Left lung (tissue), 4 donors: ENCODE measurements at regions not wholly inside any gene's neighbourhood (a gene's known extent, or its start where the extent isn't known, plus 50 kb on each side); places are given as distances from the start of the nearest gene placed in this dataset.

Experiments used
- ATAC-seq: fragments of 200-7000 bp; cut with Tn5 transposase; one replicate; pipeline ENCODE4 v1.9.1; 2020; ENCODE audit warnings: moderate library complexity
- DNase-seq, 4 donors: peaks; one replicate each; pipeline ENCODE4 v3.0.0-alpha.2; 2013 to 2020
- H3K27ac ChIP-seq, 2 donors: fragments of 200-600 bp; sonication (generic) in 1 of 2; one replicate each; pipeline versions ENCODE4 v1.5.0 to v1.8.0; 2020 to 2021
- H3K27me3 ChIP-seq, 2 donors: fragments of 200-600 bp; sonication (generic) in 1 of 2; one replicate each; pipeline versions ENCODE4 v1.5.0 to v1.8.0; 2020 to 2021
- H3K36me3 ChIP-seq, 2 donors: fragments of 200-600 bp; sonication (generic) in 1 of 2; one replicate each; pipeline versions ENCODE4 v1.5.0 to v1.8.0; 2020 to 2021
- H3K4me1 ChIP-seq, 2 donors: fragments of 200-600 bp; one replicate each; pipeline ENCODE4 v1.8.0; 2021
- H3K4me3 ChIP-seq, 2 donors: fragments of 200-600 bp; sonication (generic) in 1 of 2; one replicate each; pipeline versions ENCODE4 v1.5.0 to v1.8.0; 2020 to 2021; ENCODE audit warnings: mild to moderate bottlenecking in 1 of 2
- H3K9me3 ChIP-seq, 2 donors: fragments of 200-600 bp; sonication (generic) in 1 of 2; one replicate each; pipeline versions ENCODE4 v1.5.0 to v1.8.0; 2020 to 2021
- intact Hi-C, 2 donors: fragments of 100-400 bp; cut with DNase I; formaldehyde crosslinking; loops; one replicate each; pipeline versions ENCODE4 v1.11.2 to v1.14.2; 2022
- TF ChIP-seq, protein P1 (sequence below), 2 donors: fragments of 200-600 bp; sonication (generic) in 1 of 2; IDR thresholded peaks; one replicate each; pipeline versions ENCODE4 v1.5.0 to v1.8.0; 2021; ENCODE audit warnings: antibody characterized with exemption in 2 of 2
- donor health status: DM: no; HTN: yes; CAD: no.
- donor health status: DM: no; HTN: no; CAD: no.

DNA sequence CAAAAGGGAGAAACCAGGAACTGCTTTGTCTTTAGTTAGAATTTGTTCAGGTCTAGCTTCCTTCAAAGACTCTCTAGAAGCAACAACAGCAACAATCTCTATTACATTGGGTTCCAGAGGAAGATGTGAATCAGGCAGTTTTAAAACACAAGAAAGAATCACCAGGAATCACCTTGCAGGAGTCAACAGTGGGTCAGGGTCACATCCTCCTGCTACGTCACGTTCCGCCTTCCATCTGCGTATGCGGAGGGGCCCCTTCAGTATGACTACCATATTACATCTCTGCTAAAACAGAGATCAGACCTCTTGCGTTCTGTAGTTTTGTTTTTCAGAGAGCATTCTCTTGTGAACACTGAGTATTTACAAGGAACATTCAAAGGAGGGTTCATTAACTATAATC, 147.8 kb upstream of the STARD13 start:
- TF ChIP-seq, protein P1, sequence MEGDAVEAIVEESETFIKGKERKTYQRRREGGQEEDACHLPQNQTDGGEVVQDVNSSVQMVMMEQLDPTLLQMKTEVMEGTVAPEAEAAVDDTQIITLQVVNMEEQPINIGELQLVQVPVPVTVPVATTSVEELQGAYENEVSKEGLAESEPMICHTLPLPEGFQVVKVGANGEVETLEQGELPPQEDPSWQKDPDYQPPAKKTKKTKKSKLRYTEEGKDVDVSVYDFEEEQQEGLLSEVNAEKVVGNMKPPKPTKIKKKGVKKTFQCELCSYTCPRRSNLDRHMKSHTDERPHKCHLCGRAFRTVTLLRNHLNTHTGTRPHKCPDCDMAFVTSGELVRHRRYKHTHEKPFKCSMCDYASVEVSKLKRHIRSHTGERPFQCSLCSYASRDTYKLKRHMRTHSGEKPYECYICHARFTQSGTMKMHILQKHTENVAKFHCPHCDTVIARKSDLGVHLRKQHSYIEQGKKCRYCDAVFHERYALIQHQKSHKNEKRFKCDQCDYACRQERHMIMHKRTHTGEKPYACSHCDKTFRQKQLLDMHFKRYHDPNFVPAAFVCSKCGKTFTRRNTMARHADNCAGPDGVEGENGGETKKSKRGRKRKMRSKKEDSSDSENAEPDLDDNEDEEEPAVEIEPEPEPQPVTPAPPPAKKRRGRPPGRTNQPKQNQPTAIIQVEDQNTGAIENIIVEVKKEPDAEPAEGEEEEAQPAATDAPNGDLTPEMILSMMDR (IDR thresholded peaks at IDR 0.05) = no peak
- no peaks in the 10 kb centered on the region for H3K4me1 ChIP-seq
- H3K27ac ChIP-seq = no peak overlapping the region
- H3K27me3 ChIP-seq = no peaks in the 10 kb centered on the region
- H3K4me3 ChIP-seq = no peak overlapping the region
- DNase-seq (no peak), ATAC-seq (no peak)
- intact Hi-C loops = no loop called here
- no peaks in the 10 kb centered on the region for H3K36me3 ChIP-seq
- no peaks in the 10 kb centered on the region for H3K9me3 ChIP-seq

DNA sequence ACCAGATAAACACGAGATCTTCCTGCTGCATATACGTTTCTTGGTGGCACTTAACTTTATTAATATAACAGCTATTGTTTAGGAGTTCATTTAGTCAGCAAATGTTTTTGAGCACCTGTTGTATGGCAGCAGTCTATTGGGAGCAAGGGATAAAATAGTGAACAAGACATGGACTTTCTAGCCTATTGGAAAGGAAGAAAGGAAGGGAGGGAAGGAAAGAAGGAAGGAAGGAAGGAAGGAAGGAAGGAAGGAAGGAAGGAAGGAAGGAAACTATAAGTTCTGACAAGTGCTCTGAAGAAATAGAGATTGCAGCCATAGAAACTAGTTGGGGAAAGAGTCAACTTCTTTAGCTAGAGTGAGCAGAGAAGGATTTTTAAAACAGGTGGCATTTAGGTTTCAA, 149.1 kb upstream of the STARD13 start:
- Histone ChIP-seq H3K4me1 (no peaks in the 10 kb centered on the region), H3K9me3 (no peaks in the 10 kb centered on the region), H3K27me3 (no peaks in the 10 kb centered on the region), H3K27ac (no peak overlapping the region), H3K4me3 (no peak overlapping the region), H3K36me3 (no peaks in the 10 kb centered on the region)
- TF ChIP-seq, protein P1 (IDR thresholded peaks at IDR 0.05) = no peak
- intact Hi-C loops = no loop called here
- DNase-seq (no peak), ATAC-seq (no peak)

DNA sequence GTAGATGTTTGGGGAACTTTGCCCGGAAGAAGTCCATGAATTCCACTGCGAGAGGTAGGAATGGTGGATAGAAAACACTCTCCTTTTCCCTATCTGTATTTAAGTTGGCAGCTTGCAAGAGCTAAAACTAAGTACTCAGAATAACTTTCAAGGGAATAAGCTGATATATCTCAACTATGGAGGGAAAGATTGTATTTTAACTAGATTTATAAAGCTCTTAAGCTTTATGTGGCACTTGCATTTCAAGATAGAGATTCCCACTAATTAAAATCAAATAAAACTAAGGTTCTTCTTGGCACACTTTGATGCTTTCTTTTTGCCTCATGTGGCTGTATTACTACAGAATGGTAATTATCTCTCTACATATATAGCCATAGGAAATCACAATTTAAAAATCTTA, 149.7 kb upstream of the STARD13 start:
- no peak overlapping the region for H3K27ac ChIP-seq
- ATAC-seq = no peak

DNA sequence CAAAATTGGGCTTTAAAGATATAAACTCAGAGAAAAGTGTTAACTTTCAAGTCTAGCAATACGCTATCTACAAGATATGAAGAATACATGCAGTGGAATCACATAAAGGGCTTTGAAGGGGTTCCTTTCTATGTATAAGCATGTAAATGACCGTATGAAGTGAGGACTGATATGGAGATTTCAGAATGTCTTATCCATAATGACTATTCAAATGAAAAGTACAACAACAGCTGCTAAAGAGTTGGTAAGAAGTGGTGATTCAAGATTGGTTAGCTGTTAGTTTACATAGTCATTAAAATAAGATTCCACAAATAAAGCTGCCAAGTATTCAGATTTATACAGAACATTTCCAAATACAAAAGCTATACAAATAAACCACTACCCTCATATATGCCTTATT, 153.4 kb upstream of the STARD13 start:
- Histone ChIP-seq H3K4me1 (no peaks in the 10 kb centered on the region), H3K4me3 (no peak overlapping the region), H3K27me3 (no peaks in the 10 kb centered on the region), H3K9me3 (no peaks in the 10 kb centered on the region), H3K27ac (no peak overlapping the region), H3K36me3 (no peaks in the 10 kb centered on the region)
- intact Hi-C loops = no loop called here
- TF ChIP-seq, protein P1 (IDR thresholded peaks at IDR 0.05) = no peak
- peak; percentile 26 for ATAC-seq
- peak in 2 of 4 donors; percentile 58 to 65 for DNase-seq

More for the DNA sequence above, 149.7 kb upstream of the STARD13 start:
- H3K4me1 ChIP-seq = no peaks in the 10 kb centered on the region
- no peaks in the 10 kb centered on the region for H3K27me3 ChIP-seq
- DNase-seq = no peak
- no peak overlapping the region for H3K4me3 ChIP-seq
- intact Hi-C loops = no loop called here
- TF ChIP-seq, protein P1 (IDR thresholded peaks at IDR 0.05) = no peak
- no peaks in the 10 kb centered on the region for H3K9me3 ChIP-seq
- no peaks in the 10 kb centered on the region for H3K36me3 ChIP-seq

DNA sequence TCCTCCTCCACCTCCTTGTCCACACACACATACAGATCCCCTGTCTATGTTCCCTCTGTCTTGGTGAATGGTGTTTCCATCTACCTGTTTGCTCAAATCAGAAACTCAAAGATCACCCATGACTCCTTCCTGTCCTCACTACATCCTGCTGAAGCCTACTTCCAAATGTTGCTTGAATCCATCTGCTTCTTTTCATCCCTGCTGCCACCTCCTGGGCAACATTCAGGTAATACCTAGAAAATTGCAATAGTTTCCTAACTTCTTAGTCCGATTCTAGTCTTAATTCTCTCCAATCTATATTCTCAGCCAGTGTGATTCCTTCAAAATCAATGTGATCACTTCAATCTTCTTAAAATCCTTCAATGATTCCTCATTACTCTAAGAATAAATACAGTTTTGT, 155.5 kb upstream of the STARD13 start:
- TF ChIP-seq, protein P1 (IDR thresholded peaks at IDR 0.05) = no peak
- H3K27me3 ChIP-seq = no peaks in the 10 kb centered on the region
- no peak overlapping the region for H3K27ac ChIP-seq
- DNase-seq (no peak), ATAC-seq (peak; percentile 64)
- H3K9me3 ChIP-seq = no peaks in the 10 kb centered on the region
- no peaks in the 10 kb centered on the region for H3K4me1 ChIP-seq
- H3K4me3 ChIP-seq = no peak overlapping the region
- H3K36me3 ChIP-seq = no peaks in the 10 kb centered on the region
- intact Hi-C loops = no loop called here
